Spleen (tissue), 11 donors: ENCODE measurements at regions not wholly inside any gene's neighbourhood (a gene's known extent, or its start where the extent isn't known, plus 50 kb on each side); places are given as distances from the start of the nearest gene placed in this dataset.

Source experiments
- DNase-seq: peaks from one replicate; pipeline ENCODE4 v3.0.0-alpha.2; 2020
- H3K27ac ChIP-seq, 8 donors: fragments of 200-600 bp; sonication (generic) in 7 of 8; 1 replicate in 4 of 8; 2 replicates in 4 of 8; pipeline versions ENCODE4 v1.5.0 to v1.8.0; 2016 to 2021; ENCODE audit warnings: inconsistent platforms in 4 of 8, mild to moderate bottlenecking in 4 of 8, moderate library complexity in 1 of 8
- H3K27me3 ChIP-seq, 7 donors: fragments of 200-600 bp; sonication (generic) in 6 of 7; replicated peaks in 1 of 7; 1 replicate in 4 of 7; 2 replicates in 3 of 7; pipeline versions ENCODE4 v1.5.0 to v1.8.0; 2016 to 2021; ENCODE audit warnings: inconsistent platforms in 3 of 7, mild to moderate bottlenecking in 1 of 7
- H3K36me3 ChIP-seq, 6 donors: fragments of 200-600 bp; sonication (generic) in 5 of 6; 1 replicate in 4 of 6; 2 replicates in 2 of 6; pipeline versions ENCODE4 v1.5.0 to v1.8.0; 2016 to 2021; ENCODE audit warnings: inconsistent platforms in 2 of 6
- H3K4me1 ChIP-seq, 6 donors: fragments of 200-600 bp; sonication (generic) in 5 of 6; 1 replicate in 3 of 6; 2 replicates in 3 of 6; pipeline versions ENCODE4 v1.5.0 to v1.8.0; 2016 to 2021; ENCODE audit warnings: inconsistent platforms in 3 of 6
- H3K4me3 ChIP-seq, 8 donors: fragments of 200-600 bp; sonication (generic) in 7 of 8; 1 replicate in 4 of 8; 2 replicates in 4 of 8; pipeline versions ENCODE4 v1.5.0 to v1.8.0; 2016 to 2021; ENCODE audit warnings: inconsistent platforms in 4 of 8, mild to moderate bottlenecking in 4 of 8, moderate library complexity in 2 of 8
- H3K9me3 ChIP-seq, 8 donors: fragments of 200-600 bp; sonication (generic) in 7 of 8; 1 replicate in 4 of 8; 2 replicates in 4 of 8; pipeline versions ENCODE4 v1.5.0 to v1.8.0; 2016 to 2021; ENCODE audit warnings: inconsistent platforms in 4 of 8
- CTCF ChIP-seq, 11 experiments: fragments of 200-600 bp in 7 of 11; fragments of 450-650 bp in 4 of 11; sonication (generic) in 4 of 11; IDR thresholded peaks in 8 of 11; conservative IDR thresholded peaks in 3 of 11; 1 replicate in 7 of 11; 2 replicates in 4 of 11; pipeline versions ENCODE4 v1.4.0 to v1.8.0; 2016 to 2021; ENCODE audit warnings: antibody characterized with exemption in 11 of 11, inconsistent platforms in 4 of 11, mild to moderate bottlenecking in 1 of 11
- POLR2A ChIP-seq, 3 donors: fragments of 450-650 bp; IDR thresholded peaks; one replicate each; pipeline ENCODE4 v1.5.1; 2017; ENCODE audit warnings: antibody characterized with exemption in 3 of 3, mild to moderate bottlenecking in 1 of 3
- POLR2AphosphoS5 ChIP-seq, 3 donors: sonication (generic); formaldehyde crosslinking; IDR thresholded peaks; one replicate each; pipeline ENCODE4 v1.5.1; 2017; ENCODE audit warnings: antibody characterized with exemption in 3 of 3
- WGBS, 5 donors: extraction: QIAGEN DNeasy Blood & Tissue Kit in 3 of 5; methylation state at CpG; one replicate each; pipeline versions ENCODE4 v1.1.5 to v1.1.7; 2013 to 2018; 5-methylcytosine and 5-hydroxymethylcytosine counted together
- intact Hi-C: fragments of 100-400 bp; cut with DNase I; formaldehyde crosslinking; loops from one replicate; pipeline ENCODE4 v1.15.0; 2023; ENCODE audit warnings: low total_unique reads
- donor health status: healthy with polysubstance abuse.
- donor health status: DM: no; HTN: no; CAD: no; lungs with moderate emphysema.
- donor health status: DM: no; HTN: no; CAD: no.
- donor health status: Bipolar disorder and iron deficiency.
- donor health status: healthy.
- donor health status: DM: no; HTN: no; CAD: no.
- donor health status: DM: yes; HTN: yes; CAD: no.

GRCh38 chr9:116007824-116008223 lies 145.8 kb upstream of the PAPPA start:
- H3K27me3 ChIP-seq, result no peaks in the 10 kb centered on the region
- intact Hi-C loops, result no loop called here
- no peaks in the 10 kb centered on the region for H3K4me1 ChIP-seq
- no peak overlapping the region for H3K4me3 ChIP-seq
- TF ChIP-seq CTCF (IDR thresholded peaks at IDR 0.05 in 8 of 11, conservative IDR thresholded peaks at IDR 0.05 in 3 of 11), result no peak
- TF ChIP-seq POLR2AphosphoS5 (IDR thresholded peaks at IDR 0.05), result no peak
- TF ChIP-seq POLR2A (IDR thresholded peaks at IDR 0.05), result no peak
- H3K9me3 ChIP-seq, result peaks cover 0 to 9% (median 0%) of the 10 kb centered on the region in 8 donors
- H3K27ac ChIP-seq, result no peak overlapping the region
- H3K36me3 ChIP-seq, result no peaks in the 10 kb centered on the region
- DNase-seq, result no peak
- WGBS, 5 donors, result 63 to 83% (median 72%) methylated on average over 2 of the region's 2 CpGs

- no peak overlapping the region for H3K27ac ChIP-seq
- intact Hi-C loops, result no loop called here
- H3K4me1 ChIP-seq, result no peaks in the 10 kb centered on the region
- H3K36me3 ChIP-seq, result no peaks in the 10 kb centered on the region
- H3K9me3 ChIP-seq, result peaks cover 0 to 9% (median 0%) of the 10 kb centered on the region in 8 donors
- no peak for DNase-seq
- TF ChIP-seq POLR2AphosphoS5 (IDR thresholded peaks at IDR 0.05) (no peak), POLR2A (IDR thresholded peaks at IDR 0.05) (no peak), CTCF (IDR thresholded peaks at IDR 0.05 in 8 of 11, conservative IDR thresholded peaks at IDR 0.05 in 3 of 11) (no peak)
- WGBS, 5 donors, result 66 to 83% (median 75%) methylated on average over 5 of the region's 5 CpGs
- no peak overlapping the region for H3K4me3 ChIP-seq
- H3K27me3 ChIP-seq, result no peaks in the 10 kb centered on the region
Observed at GRCh38 chr9:116008278-116008677, 145.3 kb upstream of the PAPPA start.

GRCh38 chr9:116009420-116009819 lies 144.2 kb upstream of the PAPPA start:
- intact Hi-C loops, result no loop called here
- H3K4me3 ChIP-seq, result no peak overlapping the region
- no peaks in the 10 kb centered on the region for H3K36me3 ChIP-seq
- WGBS, 5 donors, result 90 to 97% (median 94%) methylated on average over 2 of the region's 2 CpGs
- H3K9me3 ChIP-seq, result peaks cover 0 to 9% (median 0%) of the 10 kb centered on the region in 8 donors
- TF ChIP-seq CTCF (IDR thresholded peaks at IDR 0.05 in 8 of 11, conservative IDR thresholded peaks at IDR 0.05 in 3 of 11) (no peak), POLR2A (IDR thresholded peaks at IDR 0.05) (no peak), POLR2AphosphoS5 (IDR thresholded peaks at IDR 0.05) (no peak)
- no peak overlapping the region for H3K27ac ChIP-seq
- H3K27me3 ChIP-seq, result no peaks in the 10 kb centered on the region
- H3K4me1 ChIP-seq, result no peaks in the 10 kb centered on the region
- no peak for DNase-seq

GRCh38 chr9:116015855-116016254 lies 137.7 kb upstream of the PAPPA start:
- H3K27ac ChIP-seq, result no peak overlapping the region
- no peaks in the 10 kb centered on the region for H3K36me3 ChIP-seq
- DNase-seq, result no peak
- no peaks in the 10 kb centered on the region for H3K9me3 ChIP-seq
- intact Hi-C loops, result no loop called here
- no peak overlapping the region for H3K4me3 ChIP-seq
- H3K4me1 ChIP-seq, result no peaks in the 10 kb centered on the region
- no peaks in the 10 kb centered on the region for H3K27me3 ChIP-seq
- no peak for TF ChIP-seq POLR2A (IDR thresholded peaks at IDR 0.05)

GRCh38 chr9:116020146-116020545 lies 133.4 kb upstream of the PAPPA start:
- intact Hi-C loops, result no loop called here
- no peaks in the 10 kb centered on the region for H3K27me3 ChIP-seq
- H3K9me3 ChIP-seq, result no peaks in the 10 kb centered on the region
- no peak overlapping the region for H3K4me3 ChIP-seq
- no peak overlapping the region for H3K27ac ChIP-seq
- H3K4me1 ChIP-seq, result no peaks in the 10 kb centered on the region
- no peak for TF ChIP-seq CTCF (IDR thresholded peaks at IDR 0.05 in 8 of 11, conservative IDR thresholded peaks at IDR 0.05 in 3 of 11)
- no peak for TF ChIP-seq POLR2A (IDR thresholded peaks at IDR 0.05)
- no peak for TF ChIP-seq POLR2AphosphoS5 (IDR thresholded peaks at IDR 0.05)
- no peak for DNase-seq
- 59 to 73% (median 61%) methylated on average over 1 of the region's 1 CpG for WGBS, 5 donors
- H3K36me3 ChIP-seq, result no peaks in the 10 kb centered on the region
